SU-DHL-6 (cell line): ENCODE measurements at regions not wholly inside any gene's neighbourhood (a gene's known extent, or its start where the extent isn't known, plus 50 kb on each side); places are given as distances from the start of the nearest gene placed in this dataset.

Experiments
- H2AFZ ChIP-seq: fragments of 200-600 bp; sonication (generic); 2 replicates; pipeline ENCODE4 v1.6.1; 2014; ENCODE audit warnings: low read depth, mild to moderate bottlenecking, moderate library complexity, mixed read lengths, antibody characterized with exemption, low read length; ENCODE audit not compliant: severe bottlenecking
- H3F3A ChIP-seq: fragments of 200-600 bp; shearing (Covaris generic); 2 replicates; pipeline ENCODE4 v1.6.0; 2016; ENCODE audit warnings: antibody characterized with exemption, mild to moderate bottlenecking; ENCODE audit not compliant: insufficient read depth
- H3K27ac ChIP-seq: fragments of 200-600 bp; sonication (generic); 2 replicates; pipeline ENCODE4 v1.5.1; 2016; ENCODE audit warnings: low read depth, mild to moderate bottlenecking, low read length, moderate library complexity, mixed read lengths
- H3K27me3 ChIP-seq: fragments of 200-600 bp; sonication (generic), shearing (Covaris generic); 2 replicates; pipeline ENCODE4 v1.6.0; 2014; ENCODE audit warnings: mild to moderate bottlenecking, low read length
- H3K36me3 ChIP-seq: fragments of 200-600 bp; sonication (generic); 2 replicates; pipeline ENCODE4 v1.6.1; 2014; ENCODE audit warnings: mild to moderate bottlenecking, low read length, mixed read lengths
- H3K4me2 ChIP-seq: fragments of 300-600, 200-600 bp; shearing (Covaris generic), sonication (generic); 2 replicates; pipeline ENCODE4 v1.6.0; 2014; ENCODE audit warnings: low read length, low read depth, mild to moderate bottlenecking; ENCODE audit not compliant: poor library complexity, severe bottlenecking
- H3K4me3 ChIP-seq: fragments of 200-600 bp; sonication (generic); 2 replicates; pipeline ENCODE4 v1.5.1; 2014; ENCODE audit warnings: antibody characterized with exemption, low read length, mild to moderate bottlenecking, mixed read lengths; ENCODE audit not compliant: insufficient read depth, poor library complexity, severe bottlenecking
- H3K79me2 ChIP-seq: fragments of 200-600 bp; sonication (generic); 2 replicates; pipeline ENCODE4 v1.6.1; 2014; ENCODE audit warnings: mild to moderate bottlenecking, low read length, moderate library complexity; ENCODE audit not compliant: insufficient read depth
- H3K9ac ChIP-seq: fragments of 200-600 bp; sonication (generic); 2 replicates; pipeline ENCODE4 v1.7.0; 2014; ENCODE audit warnings: mild to moderate bottlenecking, low read length
- H3K9me2 ChIP-seq: fragments of 200-600 bp; sonication (generic); replicated peaks from 2 replicates; pipeline ENCODE4 v1.6.1; 2014; ENCODE audit warnings: low read length; ENCODE audit not compliant: insufficient read depth
- H3K9me3 ChIP-seq: fragments of 200-600 bp; sonication (generic); 2 replicates; pipeline ENCODE4 v1.6.1; 2014; ENCODE audit warnings: low read length, mixed read lengths; ENCODE audit not compliant: insufficient read depth
- H4K20me1 ChIP-seq: fragments of 200-600 bp; sonication (generic); 2 replicates; pipeline ENCODE4 v1.6.1; 2014; ENCODE audit warnings: low read depth, mild to moderate bottlenecking, antibody characterized with exemption, low read length, moderate library complexity, mixed read lengths
- CTCF ChIP-seq: fragments of 200-600 bp; sonication (generic); IDR thresholded peaks from one replicate; pipeline ENCODE4 v1.5.1; 2017; ENCODE audit warnings: antibody characterized with exemption, mild to moderate bottlenecking, low read length, moderate library complexity; ENCODE audit not compliant: insufficient read depth, poor library complexity, severe bottlenecking
- EZH2phosphoT487 ChIP-seq: fragments of 200-600 bp; sonication (generic), shearing (Covaris generic); conservative IDR thresholded peaks from 2 replicates; pipeline ENCODE4 v1.6.1; 2018; ENCODE audit warnings: mild to moderate bottlenecking, antibody characterized with exemption, low read length, moderate library complexity, mixed read lengths

DNA sequence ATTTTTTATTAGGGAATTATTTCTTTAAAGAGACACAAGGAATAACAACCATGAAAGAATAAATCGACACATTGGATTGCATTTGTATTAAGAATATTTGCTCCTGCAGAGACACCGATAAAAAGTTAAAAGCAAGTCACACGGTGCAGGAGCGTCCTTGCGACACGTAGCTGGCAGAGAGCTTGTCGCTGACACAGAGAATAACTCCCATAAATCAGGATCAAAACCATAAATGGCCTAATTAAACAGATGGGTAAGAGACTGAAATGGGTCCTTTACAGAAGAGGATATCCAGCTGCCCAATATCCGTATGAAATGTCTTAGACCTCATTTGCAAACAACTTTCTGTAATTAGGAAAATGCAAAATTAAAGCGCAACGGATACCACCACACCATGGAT is 126.1 kb upstream of the SNTG2 start:
- Histone ChIP-seq H2AFZ (no peak overlapping the region), H3K4me2 (no peak overlapping the region), H3K9me3 (no peaks in the 10 kb centered on the region), H3F3A (no peaks in the 10 kb centered on the region), H3K9me2 (no peaks in the 10 kb centered on the region), H3K9ac (no peak overlapping the region), H3K27me3 (no peaks in the 10 kb centered on the region), H4K20me1 (no peaks in the 10 kb centered on the region), H3K27ac (no peak overlapping the region), H3K36me3 (no peaks in the 10 kb centered on the region), H3K79me2 (no peaks in the 10 kb centered on the region), H3K4me3 (no peak overlapping the region)
- TF ChIP-seq EZH2phosphoT487 (no peak), CTCF (no peak)

DNA sequence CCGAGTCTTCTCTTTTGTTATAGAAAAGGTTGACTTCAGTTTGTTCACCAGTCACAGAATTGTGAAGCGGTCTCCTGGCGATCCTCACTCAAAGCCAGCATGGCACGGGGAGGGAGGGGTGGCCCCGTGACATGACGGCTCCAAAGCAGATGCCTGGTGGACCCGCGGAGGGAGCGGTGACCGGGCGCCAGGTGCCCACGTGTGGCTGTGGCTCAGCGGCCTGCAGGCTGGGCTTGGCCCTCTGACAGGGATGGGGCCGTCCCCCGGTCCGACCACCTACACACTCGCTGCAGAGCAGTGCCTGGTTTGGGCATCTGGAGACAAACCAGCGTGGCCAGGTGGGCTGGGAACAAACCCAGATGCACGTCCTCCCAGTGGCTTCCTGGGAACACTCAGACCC is 129.1 kb upstream of the SNTG2 start:
- H3K27ac ChIP-seq = no peak overlapping the region
- no peaks in the 10 kb centered on the region for H3K9me3 ChIP-seq
- no peak overlapping the region for H3K9ac ChIP-seq
- H3K27me3 ChIP-seq = no peaks in the 10 kb centered on the region
- H3F3A ChIP-seq = no peaks in the 10 kb centered on the region
- no peaks in the 10 kb centered on the region for H4K20me1 ChIP-seq
- H3K9me2 ChIP-seq = no peaks in the 10 kb centered on the region
- H2AFZ ChIP-seq = no peak overlapping the region
- H3K36me3 ChIP-seq = no peaks in the 10 kb centered on the region
- TF ChIP-seq CTCF (no peak), EZH2phosphoT487 (no peak)
- no peak overlapping the region for H3K4me3 ChIP-seq
- H3K79me2 ChIP-seq = no peaks in the 10 kb centered on the region
- H3K4me2 ChIP-seq = no peak overlapping the region

GRCh38 chr2:819601-820000 is 131.0 kb upstream of the SNTG2 start:
- no peak overlapping the region for H3K4me2 ChIP-seq

More at GRCh38 chr2:819601-820000, 131.0 kb upstream of the SNTG2 start:
- Histone ChIP-seq H3K4me3 (no peak overlapping the region), H3K9ac (no peak overlapping the region), H3K27me3 (no peaks in the 10 kb centered on the region), H3K36me3 (no peaks in the 10 kb centered on the region), H4K20me1 (no peaks in the 10 kb centered on the region), H3K27ac (no peak overlapping the region), H3F3A (no peaks in the 10 kb centered on the region), H3K9me2 (no peaks in the 10 kb centered on the region), H2AFZ (no peak overlapping the region), H3K9me3 (no peaks in the 10 kb centered on the region), H3K79me2 (no peaks in the 10 kb centered on the region)
- TF ChIP-seq CTCF (no peak), EZH2phosphoT487 (no peak)
